ENCODE measurements at regions not wholly inside any gene's neighbourhood (a gene's known extent, or its start where the extent isn't known, plus 50 kb on each side); places are given as distances from the start of the nearest gene placed in this dataset.
"Not testable (repeated sequence)": the region's sequence is repeated elsewhere in the genome, so short reads cannot be mapped to it uniquely, and the experiment has no call there.

GRCh38 chr9:106119176-106119575, 424.8 kb downstream of the TMEM38B start:
- DNase-seq = no peak

- no peak for DNase-seq
Observed at GRCh38 chr9:106120071-106120470, 425.7 kb downstream of the TMEM38B start.

DNA sequence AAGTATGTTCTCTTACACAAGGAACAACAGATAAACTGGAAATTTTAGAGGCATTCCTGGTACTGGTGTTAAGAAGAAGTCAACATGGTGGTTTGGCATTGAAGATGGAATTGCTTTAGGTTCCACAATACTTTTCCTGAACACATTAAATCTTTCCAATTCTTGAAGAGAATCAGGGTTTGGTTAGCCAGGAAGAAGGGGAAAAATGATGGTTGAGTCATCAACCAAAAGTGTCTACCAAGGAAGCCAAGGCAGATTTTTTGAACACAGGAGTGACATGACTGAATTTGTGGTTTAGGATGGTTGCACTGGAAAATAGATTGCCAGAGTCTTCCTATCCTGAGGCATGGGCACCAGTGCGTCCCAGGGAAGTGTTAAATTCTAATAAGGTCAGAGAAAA, 433.4 kb downstream of the TMEM38B start:
- DNase-seq = no peak

DNA sequence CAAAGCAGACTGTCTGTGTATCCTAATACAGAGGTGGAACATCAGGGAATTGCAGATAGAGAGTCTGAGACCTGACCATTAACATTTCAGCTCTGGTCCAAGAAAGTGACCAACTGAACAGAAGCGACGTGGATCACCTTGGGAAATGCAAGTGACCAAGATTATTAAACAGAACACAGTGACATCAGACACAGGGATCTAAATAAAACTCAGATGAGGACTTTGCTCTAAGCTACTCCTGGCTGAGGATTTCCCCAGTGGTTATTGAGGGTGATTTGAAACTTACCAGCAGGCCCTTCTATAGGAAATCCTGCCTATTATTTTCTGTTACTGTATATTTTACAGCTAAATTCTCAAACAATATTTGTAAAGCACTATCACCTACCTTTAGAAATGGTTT, 436.0 kb downstream of the TMEM38B start:
- DNase-seq = no peak

- DNase-seq = no peak
Observed at GRCh38 chr9:106143781-106144180, 449.4 kb downstream of the TMEM38B start.

- DNase-seq = no peak
Observed at GRCh38 chr9:106146066-106146840, 451.9 kb downstream of the TMEM38B start.

- DNase-seq = no peak
Observed at GRCh38 chr9:106146886-106147285, 452.5 kb downstream of the TMEM38B start.

GRCh38 chr9:106149956-106150355, 455.6 kb downstream of the TMEM38B start:
- no peak for DNase-seq

DNA sequence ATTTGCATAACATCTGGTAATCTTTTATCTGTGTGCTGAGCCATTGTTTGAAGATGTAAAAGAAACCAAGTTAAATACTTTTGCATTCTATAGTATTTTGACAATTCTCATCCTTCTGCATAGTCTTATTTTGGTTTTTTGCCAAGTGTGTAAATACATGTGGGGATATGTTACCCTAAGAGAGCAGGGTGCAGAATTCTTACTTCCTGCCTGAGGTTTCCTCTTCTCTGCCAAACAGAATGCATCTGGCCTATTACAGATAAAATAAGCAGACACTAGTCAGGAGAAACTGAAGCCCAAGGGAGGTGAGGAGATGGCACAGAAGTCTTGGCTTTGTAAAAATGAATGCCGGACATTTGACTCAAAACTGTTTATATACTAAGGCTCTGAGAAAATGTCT, 462.1 kb downstream of the TMEM38B start:
- peak; percentile 32 for DNase-seq

DNA sequence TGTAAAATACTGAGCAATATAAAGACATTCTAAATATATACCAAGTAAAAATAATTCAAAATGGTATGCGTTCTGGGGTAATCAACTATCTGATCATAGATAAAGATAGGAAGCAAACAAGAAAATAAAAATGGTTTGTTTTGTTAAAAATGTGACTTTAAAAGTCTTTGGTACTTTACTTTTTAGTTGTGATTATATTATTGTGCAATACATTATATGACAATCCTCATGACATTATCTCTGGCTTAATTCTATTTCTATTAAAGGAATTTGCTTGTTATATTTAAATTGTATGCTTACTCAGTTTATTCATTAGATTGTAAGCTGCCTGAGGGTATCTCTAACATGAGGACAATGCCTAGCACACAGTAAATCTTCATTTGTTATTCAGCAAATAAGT, 477.9 kb downstream of the TMEM38B start:
- DNase-seq = no peak

DNA sequence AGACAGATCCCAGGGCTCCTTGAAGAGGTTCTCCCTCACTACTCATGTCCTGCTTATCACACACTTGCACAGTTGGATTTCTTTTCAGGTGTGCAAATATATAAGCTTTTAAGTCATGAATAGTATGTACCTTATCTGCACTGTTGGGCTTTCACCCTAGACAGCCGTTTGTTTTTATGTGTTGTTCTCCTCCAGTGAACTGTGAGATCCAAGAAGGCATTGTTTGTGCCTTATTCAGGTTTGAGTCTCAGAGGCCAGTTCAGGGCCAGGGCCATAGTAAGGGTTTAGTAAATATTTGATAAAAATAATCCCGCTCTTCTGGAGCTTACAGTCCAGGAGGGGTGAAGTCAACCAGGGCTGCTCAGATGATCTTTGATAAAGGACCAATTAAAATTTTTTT, 480.0 kb downstream of the TMEM38B start:
- no peak for DNase-seq

- DNase-seq = no peak
Observed at GRCh38 chr9:106177216-106177615, 482.9 kb downstream of the TMEM38B start.

DNA sequence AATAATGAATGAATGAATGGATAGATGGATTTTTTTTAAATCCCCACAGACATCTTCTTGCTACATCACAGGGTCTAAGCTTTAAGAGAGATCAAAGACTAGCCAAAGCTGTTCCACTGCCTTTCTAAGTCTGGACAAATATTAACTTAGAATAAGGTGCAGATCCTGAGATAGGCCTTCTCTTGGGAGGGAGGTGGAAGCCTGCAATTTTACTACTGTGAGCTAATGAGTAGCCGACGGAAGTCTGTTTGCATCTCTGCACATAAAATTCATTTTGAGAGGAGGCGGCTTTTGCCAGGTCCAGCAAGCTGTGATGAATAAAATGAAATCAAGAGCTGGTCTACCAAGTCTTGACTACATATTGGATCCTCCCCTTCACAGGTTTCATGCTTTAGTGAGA, 484.9 kb downstream of the TMEM38B start:
- no peak for DNase-seq

DNA sequence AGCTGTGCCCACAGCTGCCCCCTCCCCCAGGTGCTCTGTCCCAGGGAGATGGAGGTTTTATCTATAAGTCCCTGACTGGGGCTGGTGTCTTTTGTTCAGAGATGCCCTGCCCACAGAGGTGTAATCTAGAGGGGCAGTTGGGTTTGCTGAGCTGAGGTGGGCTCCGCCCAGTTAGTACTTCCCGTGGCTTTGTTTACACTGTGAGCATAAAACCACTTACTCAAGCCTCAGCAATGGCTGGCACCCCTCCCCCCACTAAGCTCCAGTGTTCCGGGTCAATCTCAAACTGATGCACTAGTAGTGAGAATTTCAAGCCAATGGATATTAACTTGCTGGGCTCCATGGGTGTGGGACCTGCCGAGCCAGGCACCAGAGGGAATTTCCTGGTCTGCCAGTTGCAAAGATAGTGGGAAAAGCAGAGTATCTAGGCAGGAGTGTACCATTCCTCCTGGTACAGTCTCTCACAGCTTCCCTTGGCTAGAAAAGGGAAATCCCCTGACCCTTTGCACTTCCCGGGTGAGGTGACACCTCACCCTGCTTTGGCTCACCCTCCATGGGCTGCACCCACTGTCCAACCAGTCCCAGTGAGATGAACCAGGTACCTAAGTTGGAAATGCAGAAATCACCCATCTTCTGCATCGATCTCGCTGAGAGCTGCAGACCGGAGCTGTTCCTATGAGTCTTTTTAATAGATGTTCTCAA, 509.6 kb downstream of the TMEM38B start:
- DNase-seq = not testable (repeated sequence)

- no peak for DNase-seq
Observed at GRCh38 chr9:106207298-106207697, 513.0 kb downstream of the TMEM38B start.

DNA sequence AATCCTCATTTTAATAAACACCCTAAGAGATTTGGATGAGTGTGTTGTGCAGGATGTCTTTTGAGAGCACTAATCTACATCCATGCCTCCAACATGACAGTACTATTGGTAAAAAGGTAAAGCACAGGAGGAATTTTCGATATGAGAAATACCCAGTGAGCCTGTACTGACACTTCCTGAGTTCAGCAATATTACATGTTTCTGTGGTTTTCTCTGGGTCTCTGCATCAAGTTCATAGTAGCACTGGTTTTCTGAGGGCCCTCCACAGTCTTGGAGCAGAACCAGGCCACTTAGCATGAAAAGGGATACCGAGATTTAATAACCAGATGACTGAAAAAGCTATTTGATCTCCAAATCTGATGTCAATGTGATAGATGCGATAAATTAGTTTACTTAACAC, 524.1 kb downstream of the TMEM38B start:
- no peak for DNase-seq

GRCh38 chr9:106218854-106219253, 524.5 kb downstream of the TMEM38B start:
- DNase-seq = no peak

- DNase-seq = no peak
Observed at GRCh38 chr9:106220415-106220814, 526.1 kb downstream of the TMEM38B start.

DNA sequence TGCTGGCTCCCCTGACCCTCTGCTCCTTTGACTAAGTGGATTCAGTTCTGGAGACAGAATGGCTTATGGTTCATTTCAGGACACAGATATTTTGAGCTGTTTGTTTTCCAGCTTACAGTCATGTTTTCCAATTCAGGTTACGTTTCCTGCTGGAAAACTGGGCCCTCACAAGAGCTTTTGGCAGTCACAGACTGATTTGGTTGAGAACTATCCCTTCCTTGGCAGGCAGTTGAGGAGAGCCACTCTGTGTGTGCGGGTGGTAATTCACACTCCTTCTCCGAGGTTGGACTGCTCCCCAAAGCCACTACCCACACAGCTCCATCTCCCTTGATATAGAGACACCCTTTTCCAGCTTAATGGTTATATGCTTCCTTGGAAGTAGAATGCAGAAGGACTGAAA, 534.5 kb downstream of the TMEM38B start:
- DNase-seq = no peak

GRCh38 chr9:106233116-106233515, 538.8 kb downstream of the TMEM38B start:
- DNase-seq = no peak

DNA sequence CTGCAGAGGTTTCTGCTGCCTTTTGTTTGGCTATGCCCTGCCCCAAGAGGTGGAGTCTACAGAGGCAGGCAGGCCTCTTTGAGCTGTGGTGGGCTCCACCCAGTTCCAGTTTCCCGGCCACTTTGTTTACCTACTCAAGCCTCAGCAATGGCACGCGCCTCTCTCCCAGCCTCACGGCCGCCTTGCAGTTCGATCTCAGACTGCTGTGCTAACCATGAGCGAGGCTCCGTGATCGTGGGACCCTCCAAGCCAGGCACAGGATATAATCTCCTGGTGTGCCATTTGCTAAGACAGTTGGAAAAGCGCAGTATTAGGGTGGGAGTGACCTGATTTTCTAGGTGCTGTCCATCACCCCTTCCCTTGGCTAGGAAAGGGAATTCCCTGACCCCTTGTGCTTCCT, 566.6 kb downstream of the TMEM38B start:
- DNase-seq = not testable (repeated sequence)

GRCh38 chr9:106277966-106278365, 583.6 kb downstream of the TMEM38B start:
- no peak for DNase-seq

DNA sequence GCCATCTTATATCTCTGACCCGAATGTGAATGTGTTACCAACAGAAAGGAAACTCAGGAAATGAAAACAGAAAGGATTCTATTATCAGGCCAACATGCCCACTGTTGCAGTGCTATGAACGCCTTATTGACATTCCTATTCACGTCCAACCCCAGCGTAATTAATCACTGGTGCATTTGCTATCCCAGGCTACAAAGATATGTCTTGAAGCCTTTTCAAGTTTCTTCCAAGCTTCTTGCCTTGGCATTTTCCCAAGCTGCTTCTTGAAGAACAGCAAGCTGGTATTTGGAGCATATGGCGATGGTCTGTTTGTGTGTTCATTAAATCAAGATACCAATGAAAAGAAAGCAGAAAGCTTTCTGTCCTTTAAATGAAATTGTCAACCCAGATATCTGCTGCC, 579.2 kb upstream of the ZNF462 start:
- DNase-seq = no peak

- DNase-seq = no peak
Observed at GRCh38 chr9:106284296-106284695, 578.7 kb upstream of the ZNF462 start.

DNA sequence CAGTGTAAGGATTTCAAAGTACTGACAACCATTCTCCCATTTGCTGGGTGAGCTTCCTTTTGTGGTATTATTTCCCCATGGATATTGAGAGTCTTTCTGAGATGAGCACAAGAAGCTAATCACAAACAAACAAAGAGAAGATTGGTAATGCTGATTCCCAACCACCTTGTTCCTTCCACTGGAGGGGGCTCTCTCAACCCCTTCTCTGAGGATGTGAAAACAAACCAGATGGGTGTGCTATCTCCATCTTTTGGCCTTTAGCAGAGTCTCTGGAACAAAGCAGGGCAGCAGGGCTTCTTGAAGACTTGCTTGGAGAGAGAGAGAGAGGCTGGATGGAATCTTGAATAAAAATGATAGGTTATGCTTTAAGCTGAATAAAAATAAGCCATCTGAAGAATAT, 576.7 kb upstream of the ZNF462 start:
- DNase-seq = peak; percentile 14

Data from MV-4-11 (cell line).